Loucy (cell line): ENCODE measurements at regions not wholly inside any gene's neighbourhood (a gene's known extent, or its start where the extent isn't known, plus 50 kb on each side); places are given as distances from the start of the nearest gene placed in this dataset.

Experiments used
- EZH2phosphoT487 ChIP-seq: fragments of 200-600 bp; IDR thresholded peaks from 2 replicates; pipeline ENCODE4 v1.6.1; 2018; ENCODE audit warnings: antibody characterized with exemption, mild to moderate bottlenecking, moderate library complexity, borderline replicate concordance
- TF ChIP-seq, protein P1 (sequence below): fragments of 200-600 bp; sonication (generic); conservative IDR thresholded peaks from 2 replicates; pipeline ENCODE4 v1.5.1; 2014; ENCODE audit warnings: mild to moderate bottlenecking, antibody characterized with exemption, low read length

DNA sequence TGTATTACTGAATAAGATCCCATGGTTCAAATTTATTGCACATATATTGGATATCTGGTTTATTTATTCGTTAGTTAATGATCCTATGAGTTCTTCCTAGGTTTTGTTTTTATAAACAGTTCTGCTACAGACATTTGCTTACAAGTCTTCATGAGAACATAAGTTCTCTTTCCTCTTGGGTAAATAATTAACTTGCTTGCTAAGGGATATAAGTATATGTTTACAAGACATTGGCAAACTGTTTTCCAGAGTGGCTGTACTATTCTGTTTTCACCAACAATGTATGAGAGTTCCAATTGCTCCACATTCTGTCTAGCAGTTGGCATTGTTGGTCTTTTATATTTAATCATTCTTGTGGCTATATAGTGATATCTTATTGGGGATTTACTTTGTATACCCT is 341.8 kb upstream of the GBE1 start:
- TF ChIP-seq, protein P1, sequence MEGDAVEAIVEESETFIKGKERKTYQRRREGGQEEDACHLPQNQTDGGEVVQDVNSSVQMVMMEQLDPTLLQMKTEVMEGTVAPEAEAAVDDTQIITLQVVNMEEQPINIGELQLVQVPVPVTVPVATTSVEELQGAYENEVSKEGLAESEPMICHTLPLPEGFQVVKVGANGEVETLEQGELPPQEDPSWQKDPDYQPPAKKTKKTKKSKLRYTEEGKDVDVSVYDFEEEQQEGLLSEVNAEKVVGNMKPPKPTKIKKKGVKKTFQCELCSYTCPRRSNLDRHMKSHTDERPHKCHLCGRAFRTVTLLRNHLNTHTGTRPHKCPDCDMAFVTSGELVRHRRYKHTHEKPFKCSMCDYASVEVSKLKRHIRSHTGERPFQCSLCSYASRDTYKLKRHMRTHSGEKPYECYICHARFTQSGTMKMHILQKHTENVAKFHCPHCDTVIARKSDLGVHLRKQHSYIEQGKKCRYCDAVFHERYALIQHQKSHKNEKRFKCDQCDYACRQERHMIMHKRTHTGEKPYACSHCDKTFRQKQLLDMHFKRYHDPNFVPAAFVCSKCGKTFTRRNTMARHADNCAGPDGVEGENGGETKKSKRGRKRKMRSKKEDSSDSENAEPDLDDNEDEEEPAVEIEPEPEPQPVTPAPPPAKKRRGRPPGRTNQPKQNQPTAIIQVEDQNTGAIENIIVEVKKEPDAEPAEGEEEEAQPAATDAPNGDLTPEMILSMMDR: no peak
- no peak for TF ChIP-seq EZH2phosphoT487
